Stimulated activated CD4-positive, alpha-beta T cell treated with anti-CD3 and anti-CD28 coated beads, Interleukin-4, amount 100 ng/mL, for 4 hours (primary cell): ENCODE measurements at regions not wholly inside any gene's neighbourhood (a gene's known extent, or its start where the extent isn't known, plus 50 kb on each side); places are given as distances from the start of the nearest gene placed in this dataset.

Source experiments
- DNase-seq, 2 experiments: peaks; one replicate each; pipeline ENCODE4 v3.0.0-alpha.2; 2020

DNA sequence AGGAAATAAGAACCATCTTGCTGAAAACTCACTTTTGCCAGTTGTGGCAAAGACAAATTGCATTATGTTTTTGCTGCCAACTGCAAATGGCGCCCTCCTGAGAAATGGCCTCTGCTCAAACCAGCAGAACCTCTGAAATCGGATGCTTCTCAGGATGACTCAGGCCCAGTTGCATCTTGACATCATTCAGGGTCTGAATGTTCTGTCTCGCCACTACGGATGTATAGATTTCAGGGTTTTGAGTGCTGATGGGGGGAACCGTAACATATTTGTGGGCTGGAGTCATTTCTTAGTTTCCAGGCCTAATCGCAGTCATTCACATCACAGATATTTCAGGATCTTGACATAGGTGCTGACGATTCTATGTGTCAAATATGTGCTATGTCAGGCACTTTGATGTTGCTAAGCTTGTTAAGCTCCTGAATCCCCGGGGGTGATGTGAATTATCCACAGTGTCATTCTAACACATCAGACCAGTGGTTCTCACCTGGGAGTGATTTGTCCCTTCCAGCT lies 207.1 kb downstream of the NFATC2 start:
- DNase-seq, result no peak

DNA sequence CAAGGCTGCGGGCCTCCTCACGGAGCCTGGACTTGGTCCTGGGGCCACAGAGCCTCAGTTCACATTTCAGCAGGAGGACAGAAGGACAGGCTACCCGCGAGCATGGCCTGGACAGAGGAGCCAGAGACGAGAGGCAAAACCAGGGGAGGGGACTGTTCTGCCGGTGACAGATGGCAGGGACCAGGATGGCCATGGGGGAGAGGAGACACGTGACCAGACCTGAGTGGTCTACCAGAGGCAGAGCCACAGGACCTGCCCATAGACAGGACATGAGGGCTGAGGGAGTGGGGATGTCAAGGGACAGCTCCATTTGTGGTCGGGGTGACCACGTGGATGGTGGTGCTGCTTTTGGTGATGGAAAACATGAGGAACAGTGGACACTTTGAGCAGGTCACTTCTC lies 207.9 kb downstream of the NFATC2 start:
- no peak for DNase-seq

DNA sequence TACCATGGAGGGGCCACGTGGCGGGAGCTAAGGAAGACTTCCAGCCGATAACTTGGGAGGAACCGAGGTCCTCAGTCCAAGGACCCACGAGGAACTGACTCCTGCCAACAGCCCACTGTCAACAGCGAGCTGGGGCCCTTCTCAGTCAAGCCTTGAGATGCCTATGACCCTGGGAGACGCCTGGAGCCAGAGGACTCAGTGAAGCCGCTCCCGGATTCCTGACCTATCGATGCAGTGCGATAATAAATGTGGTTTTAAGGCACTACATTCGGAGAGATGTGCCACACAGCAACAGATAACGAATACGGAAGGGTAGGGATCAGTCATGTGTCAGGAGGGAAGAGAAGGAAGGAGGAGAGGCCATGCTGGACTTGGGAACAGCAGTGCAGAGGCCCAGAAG lies 208.5 kb downstream of the NFATC2 start:
- no peak for DNase-seq

DNA sequence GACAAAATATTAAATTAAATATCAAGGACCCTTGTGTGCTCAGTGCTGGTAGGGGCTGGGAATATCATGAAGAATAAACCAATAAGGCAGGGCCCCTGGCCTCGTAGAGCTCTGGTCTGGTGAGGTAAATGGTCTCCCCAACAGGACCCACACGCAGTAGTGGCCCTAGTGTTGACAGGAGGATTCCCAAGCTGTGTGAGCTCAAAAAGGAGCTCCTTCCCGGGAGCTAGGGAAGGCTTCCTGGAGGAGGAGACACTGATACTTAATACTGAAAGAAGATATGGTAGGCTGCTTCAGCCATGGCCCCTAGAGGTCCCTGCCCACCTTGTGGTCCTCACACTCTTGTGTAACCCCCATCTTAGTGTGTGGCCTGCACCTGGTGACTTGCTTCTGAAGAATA lies 209.1 kb downstream of the NFATC2 start:
- DNase-seq, result no peak

DNA sequence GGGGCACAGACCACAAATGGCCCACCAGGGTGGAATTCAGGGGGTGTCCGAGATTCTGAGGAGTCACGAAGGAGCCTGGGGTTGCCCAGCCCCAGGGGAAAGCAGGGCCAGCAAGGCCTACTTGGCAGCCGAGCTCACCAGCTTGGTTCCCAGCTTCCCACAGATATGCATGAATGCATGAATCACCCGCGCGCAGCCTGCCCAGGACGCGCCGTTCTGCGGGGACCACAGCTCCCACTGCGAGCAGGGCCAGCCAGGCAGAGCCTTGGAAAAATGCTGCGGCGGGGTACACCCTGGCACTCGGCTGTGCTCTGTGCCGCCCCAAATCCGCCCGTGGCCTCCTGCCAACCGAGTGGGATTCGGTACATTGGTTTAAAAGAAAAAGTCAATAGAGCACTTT lies 211.0 kb downstream of the NFATC2 start:
- no peak for DNase-seq

DNA sequence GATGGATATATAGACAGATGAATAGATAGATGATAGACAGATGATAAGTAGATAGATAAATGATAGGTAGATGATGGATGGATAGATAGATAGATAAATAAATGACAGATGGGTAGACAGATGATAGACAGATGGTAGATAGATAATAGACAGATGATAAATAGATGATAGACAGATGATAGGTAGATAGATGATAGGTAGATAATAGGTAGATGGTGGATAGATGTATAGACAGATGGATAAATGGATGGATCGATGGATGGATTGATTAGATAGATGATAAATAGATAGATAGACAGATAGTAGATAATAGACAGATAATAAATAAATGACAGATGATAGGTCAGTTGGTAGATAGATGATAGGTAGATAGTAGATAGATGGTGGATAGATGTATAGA lies 212.7 kb downstream of the NFATC2 start:
- DNase-seq, result no peak

DNA sequence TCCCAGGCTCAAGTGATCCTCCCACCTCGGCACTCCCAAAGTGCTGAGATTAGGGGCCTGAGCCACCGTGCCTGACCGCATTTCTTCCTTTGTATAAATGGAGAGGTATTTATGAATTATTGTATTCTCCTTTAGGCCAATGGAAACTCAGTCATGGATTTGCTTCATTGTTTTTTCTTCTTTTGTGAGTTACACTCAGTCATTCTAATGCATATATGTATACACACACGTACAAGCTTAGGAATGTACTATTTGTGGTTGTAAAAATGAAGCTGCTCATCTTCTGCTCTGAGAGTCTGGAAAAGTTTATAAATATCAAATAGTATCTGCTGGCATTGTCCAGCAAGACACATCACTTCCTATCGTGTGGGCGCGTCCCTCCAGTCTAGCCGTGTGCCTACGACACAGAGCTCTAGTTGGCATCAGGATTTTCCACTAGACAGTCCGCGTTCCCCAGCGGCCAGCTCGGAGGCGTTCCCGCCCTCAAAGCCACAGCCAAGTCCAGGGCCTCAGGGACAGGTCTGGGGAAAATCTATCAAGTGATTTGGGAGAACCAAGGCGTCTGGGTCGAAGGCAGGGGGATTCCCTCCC lies 215.2 kb downstream of the NFATC2 start:
- no peak for DNase-seq

DNA sequence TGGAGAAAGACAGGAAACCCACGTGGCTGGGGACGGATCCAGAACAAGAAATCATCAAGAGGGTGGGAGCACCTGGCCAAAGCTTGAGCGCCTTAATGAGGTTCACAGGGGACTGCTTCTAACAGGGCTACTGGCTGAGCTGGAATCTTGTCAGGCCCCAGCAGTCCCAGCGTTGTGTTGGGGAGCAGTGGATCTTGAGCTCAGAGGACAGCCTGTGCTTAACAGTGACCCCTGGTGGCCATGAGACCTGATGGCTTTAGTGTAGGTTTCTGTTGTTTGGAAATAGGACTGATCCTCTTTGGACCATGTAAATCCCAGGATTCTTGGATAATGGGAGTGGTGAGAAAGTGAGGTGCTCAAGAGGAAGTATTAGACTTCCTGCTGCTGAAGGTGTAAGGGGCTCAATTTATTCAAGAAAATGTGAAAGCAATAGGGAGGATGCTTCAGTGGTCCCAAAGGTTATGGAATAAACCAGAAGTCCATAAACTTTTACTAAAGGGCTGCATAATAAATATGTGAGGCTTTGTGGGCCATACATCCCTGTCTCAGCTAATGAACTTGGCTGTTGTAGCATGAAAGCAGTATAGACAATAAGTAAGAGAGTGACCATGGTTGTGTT lies 216.2 kb downstream of the NFATC2 start:
- DNase-seq, result peak in 1 of 2 experiments; percentile 32

DNA sequence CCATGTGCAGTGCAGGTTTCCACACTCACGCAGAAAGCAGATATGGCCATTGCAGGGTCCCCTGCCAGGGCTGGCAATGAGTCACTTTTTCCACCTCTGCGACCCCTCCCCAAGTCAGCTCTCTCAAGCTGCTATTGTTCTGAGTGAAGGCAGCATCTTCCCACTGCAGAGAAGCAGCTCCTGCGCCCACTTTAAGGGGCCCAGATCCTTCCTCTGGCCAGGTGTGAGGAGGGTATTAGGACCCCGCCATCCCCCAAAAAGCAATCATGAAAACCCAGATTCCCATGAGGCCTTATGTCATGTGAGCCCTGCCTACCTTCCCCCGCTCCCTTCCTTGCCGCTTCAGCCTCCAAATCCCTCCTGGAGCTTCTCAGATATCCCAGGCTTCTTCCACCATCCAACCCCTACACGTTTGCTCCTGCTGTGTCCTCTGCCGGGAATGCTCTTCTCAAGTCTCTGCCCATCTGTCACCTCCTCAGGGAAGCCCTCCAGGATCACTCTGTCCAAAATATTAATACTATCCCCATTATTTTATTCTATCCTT lies 220.3 kb downstream of the NFATC2 start:
- no peak for DNase-seq

DNA sequence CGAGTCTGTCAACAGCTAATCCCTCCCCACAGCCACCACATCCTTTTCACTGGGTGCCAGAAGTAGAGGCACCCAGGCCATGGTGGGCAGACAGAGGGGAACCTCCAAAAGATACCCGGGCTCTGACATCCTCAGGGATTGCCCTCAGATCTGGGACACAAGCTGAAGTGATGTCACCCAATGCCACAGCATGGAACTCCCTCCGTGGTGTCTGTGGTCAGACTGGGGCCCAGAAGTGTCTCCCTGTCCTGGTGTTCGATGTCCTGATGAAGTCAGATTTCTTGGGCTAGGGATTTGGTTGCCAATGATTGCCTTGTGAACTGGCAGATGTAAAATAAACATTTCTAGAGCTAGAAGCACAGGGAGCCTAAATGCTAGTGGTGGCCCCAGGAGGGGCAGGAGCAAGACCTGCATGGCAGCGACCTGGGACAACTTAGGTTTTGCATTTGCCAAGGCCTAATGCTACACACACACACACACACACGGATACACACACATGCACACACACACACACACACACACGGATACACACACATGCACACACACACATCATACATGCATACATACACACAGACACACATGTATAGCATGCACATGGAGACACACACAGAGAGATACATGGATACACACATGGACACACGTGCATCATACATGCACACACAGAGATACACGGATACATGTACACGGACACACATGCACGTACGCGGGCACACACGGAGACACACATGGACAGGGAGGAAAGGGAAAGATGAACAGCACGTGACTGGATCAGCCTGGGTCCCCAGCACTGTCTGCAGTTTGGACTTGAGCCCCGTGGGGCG lies 221.0 kb downstream of the NFATC2 start:
- no peak for DNase-seq

DNA sequence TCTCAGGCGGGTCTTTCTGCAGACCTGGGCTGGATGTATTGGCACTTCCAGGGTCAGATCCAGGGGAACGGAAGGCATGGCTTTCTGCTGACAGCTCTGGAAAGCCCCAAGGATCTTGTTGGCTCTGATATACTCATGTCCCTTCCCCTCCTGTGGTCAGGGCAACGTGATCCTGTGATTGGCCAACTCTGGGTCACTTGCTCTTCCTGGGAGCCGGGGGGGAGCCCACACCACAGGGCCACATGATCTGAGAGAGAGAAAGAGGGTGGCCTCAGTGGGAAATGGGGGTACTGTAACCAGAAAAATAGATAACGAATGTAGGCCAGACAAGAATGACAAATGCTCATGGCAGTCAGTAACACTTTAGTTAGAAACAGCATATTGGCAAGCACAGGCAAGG lies 223.0 kb downstream of the NFATC2 start:
- DNase-seq, result no peak

DNA sequence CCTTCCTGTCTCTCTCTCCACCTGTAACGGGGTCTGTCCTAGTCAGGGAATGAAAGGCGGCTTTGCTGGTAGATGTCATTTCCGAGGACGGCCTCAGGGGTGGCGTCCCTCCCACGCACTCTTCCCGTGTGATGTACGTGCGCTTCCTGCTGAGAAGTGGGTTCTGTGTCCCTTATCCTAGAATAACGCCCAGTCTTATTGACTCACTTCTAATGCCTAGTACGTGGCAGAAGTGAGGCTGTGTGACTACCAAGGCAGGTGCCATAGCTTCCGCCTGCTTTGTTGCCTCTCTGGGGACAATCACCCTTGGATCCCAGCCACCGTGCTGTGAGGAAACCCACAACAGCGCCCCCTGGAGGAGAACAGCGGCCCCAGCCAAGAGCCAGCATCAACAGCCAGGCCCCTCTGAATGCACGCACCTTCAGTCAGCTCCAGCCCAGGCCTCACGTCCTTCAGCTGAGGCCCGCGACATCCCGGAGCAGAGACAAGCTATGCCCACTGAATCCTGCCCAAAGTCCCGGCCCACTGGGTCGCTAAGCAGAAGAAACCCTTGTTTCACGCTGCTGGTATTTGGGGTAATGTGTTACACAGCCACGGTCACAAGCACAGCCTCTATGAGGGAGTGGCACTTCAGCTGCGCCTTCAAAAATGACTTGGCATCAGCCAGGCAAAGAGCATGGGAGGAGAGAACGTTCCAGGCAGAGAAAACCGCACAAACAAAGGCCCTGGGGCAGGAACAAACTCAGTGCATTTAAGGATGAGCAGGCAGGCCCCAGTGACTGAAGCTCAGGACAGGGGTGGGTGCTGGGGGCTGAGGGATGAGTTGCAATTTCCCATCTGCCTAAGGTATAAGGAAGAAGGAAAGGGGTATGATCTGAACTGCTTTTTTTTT lies 224.2 kb downstream of the NFATC2 start:
- DNase-seq, result peak; percentile 5 to 50

DNA sequence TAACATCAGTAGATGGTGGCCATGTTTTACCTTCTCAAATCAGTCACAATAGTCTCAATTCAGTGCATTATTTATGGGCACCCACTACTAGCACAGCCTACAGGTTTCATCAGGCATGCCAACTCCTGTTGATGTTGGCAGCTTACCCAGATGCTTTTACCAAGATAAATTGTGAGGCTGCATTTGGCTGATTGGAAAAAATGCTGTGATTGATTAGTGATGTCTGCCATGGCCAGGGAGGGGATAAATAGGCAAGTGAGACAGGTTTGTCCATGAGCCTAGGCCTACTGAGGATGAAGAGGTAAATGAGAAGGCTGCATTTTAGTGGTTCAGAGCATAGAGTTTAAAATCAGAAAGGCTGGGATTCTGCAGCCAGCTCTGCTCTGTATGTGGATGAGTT lies 227.1 kb downstream of the NFATC2 start:
- no peak for DNase-seq

DNA sequence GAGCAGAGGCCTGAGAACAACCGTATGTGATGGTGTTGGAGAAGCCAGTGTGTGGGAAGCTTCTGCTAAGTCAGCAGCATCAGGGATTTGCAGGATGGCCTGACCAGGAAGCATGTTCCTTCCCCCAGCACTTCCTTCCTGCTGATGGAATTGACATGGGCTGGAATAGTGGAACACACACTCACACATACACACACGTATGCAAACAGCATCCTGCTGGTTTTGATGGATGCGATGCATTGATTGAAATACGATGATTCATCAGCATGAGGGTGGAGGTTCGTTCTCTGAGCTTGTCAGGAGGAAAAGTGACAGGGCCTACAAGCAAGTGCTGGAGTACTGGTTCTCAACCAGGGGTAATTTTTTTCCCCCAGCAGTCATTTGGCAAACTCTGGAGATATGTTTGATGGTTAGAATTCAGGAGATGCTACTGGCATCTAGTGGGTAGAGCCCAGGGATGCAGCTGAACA lies 229.1 kb downstream of the NFATC2 start:
- no peak for DNase-seq

DNA sequence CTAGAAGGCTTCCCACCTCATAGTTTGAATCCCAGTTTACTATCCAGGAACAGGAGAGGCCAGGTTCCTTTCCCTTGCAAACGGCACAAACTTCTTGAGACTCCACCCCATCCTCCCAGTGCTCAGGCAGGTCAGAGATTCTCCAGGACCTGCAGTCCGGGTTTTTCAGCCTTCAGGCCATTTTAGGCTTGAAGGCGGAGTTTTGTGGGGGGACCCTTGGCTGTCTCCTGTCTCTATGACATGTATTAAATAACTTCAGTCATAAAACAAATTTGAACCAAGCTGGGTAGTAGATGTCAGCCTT lies 230.1 kb downstream of the NFATC2 start:
- no peak for DNase-seq

DNA sequence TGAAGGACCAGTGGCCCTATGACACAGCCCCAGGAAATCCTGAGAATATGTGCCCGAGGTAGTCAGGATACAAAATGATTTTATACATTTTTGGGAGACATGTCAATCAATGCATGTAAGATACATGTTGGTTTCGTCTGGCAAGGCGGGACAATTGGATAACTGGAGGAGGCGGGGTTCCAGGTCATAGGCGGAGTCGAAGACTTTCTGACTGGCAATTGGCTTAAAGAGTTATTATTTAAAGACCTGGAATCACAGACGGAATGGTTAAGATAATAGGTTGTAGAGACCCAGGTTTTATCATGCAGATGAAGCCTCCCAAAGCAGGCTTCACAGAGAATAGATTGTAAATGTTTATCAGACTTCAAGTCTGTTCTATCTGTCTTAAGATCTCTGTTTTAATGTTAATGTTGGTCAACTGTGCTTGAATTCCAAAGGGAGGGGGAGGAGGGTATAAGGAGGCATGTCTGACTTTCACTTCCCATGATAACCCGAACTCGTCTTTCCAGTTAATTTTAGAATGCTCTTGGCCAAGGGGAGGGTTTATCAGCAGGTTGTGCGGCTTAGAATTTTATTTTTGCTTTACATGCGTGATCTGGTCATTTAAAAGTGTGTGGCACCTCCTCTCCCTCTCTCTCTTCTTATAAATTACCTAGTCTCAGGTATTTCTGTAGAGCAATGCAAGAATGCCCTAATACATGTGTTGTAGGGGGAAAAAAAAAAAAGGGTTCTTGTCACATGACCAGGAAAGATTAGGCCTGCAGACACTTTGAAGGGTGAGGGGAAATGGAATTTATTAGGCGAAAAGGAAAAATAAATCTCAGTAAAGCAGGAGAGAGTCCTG lies 230.7 kb downstream of the NFATC2 start:
- no peak for DNase-seq

DNA sequence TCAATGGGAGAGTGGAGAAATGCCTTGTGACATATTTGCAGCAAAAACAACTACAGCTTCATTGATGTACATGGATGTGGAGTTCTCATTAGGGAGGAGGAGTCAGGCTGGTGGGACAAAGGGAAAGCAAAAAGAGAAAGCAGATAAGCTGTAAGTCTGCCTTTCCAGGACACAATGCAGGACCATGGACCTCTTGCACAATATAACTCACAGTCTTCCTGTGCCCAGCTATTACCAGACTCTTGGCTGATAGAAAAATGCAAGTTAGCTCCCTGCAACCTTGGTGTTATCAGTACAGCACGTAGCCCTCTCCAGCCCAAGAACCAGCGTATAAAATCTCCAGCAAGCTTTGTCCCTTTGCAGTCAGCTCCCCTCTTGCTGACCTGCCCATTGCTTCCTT lies 232.3 kb downstream of the NFATC2 start:
- no peak for DNase-seq

DNA sequence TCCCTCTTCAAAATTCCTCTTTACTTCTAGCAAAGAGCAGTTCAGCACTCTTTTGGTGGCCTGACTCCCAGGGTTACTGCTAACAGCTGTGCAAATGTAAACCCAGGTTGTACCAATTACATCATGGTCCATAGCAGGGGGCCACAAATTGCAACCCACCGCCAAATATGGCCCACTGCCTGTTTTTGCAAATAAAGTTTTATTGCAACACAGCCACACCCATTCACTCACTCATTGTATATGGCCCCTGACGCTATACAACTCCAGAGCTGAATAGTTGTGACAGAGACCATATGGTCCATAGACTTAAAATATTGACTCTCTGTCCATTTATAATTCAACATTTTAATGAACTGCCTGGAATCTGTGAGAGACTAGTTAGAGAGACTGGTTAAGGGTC lies 233.4 kb downstream of the NFATC2 start:
- DNase-seq, result no peak

DNA sequence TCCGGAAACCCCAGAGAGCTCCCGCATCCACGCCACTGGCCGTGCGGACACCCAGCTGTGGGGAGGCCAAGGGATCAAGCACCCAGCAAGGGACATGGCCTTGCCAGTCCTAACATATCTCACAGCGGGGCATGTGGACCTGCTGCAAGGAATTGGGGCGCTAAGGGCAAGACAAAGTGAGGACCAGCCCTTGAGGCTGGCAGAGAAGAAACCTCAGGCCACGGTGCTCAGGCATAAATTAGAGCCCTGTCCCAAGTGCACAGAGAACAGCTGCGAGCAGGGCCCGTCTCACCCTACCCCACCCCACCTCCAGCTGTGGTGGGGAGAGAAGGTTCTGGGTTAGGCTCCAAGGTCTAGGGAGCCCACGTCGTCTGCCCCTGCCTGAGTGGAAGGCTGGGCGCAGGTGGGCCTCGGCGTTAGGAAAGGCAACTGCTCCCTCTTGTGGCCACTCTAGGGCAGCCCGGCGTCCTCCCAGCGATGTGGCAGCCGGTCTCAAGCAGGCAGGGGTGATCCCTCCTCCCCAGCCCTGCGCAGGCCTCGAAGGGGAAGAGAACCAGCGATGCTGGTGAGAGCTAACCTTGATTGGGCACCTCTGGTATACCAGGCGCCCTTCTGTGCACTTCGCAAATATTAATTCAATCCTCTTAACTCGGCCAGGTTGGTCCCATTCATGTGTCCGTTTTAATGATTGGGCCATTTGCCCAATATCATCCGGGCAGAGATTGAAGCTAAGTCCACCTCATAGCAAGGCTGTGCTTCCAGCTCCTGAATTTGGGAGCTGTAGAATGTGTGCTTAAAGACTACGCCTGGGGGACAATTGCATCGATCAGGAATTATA lies 235.8 kb downstream of the NFATC2 start:
- DNase-seq, result peak; percentile 60 to 75

DNA sequence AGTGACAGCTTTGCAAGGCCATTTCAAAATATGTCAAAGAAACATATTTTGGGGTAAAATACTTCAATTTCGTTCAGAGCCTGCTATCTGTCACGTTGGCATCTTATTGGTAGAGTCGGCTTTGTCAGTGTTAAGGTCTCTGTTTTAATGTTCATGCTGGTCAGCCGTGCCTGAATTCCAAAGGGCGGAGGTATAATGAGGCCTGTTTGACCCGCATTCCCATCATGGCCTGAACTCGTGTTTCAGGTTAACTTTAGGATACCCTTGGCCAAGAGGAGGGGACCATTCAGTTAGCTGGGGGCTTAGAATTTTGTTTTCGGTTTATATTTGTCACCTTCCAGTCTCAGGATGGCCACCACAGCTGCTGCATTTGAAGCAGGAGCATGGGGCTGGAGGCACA lies 236.4 kb downstream of the NFATC2 start:
- no peak for DNase-seq
